ENCODE measurements at regions not wholly inside any gene's neighbourhood (a gene's known extent, or its start where the extent isn't known, plus 50 kb on each side); places are given as distances from the start of the nearest gene placed in this dataset.

GRCh38 chr21:19792004-19792403 is 1206.2 kb upstream of the NCAM2 start:
- TF ChIP-seq EZH2 (IDR thresholded peaks at IDR 0.05; ENCODE audit: borderline replicate concordance, low read length): no peak
- TF ChIP-seq CTCF (conservative IDR thresholded peaks at IDR 0.05 in 1 of 2, IDR thresholded peaks at IDR 0.05 in 1 of 2; ENCODE audit: extremely low read depth in 1 of 2, insufficient read depth in 1 of 2, low read depth in 1 of 2, low read length in 2 of 2): no peak

All from mammary epithelial cell (primary cell).